CD8-positive, alpha-beta memory T cell (primary cell): ENCODE measurements at regions not wholly inside any gene's neighbourhood (a gene's known extent, or its start where the extent isn't known, plus 50 kb on each side); places are given as distances from the start of the nearest gene placed in this dataset.
A peak's percentile ranks its signal among the peaks of the same experiment; 100 is the strongest.

Experiments
- CTCF ChIA-PET: fragments of 350-600 bp; sonication (Branson Sonifier 250); formaldehyde crosslinking; loops from one replicate; lab custom pipeline; 2021; ENCODE audit warnings: antibody characterized with exemption; lab: Charles Lee
- POLR2A ChIA-PET: fragments of 350-600 bp; sonication (Branson Sonifier 250); formaldehyde crosslinking; loops from one replicate; lab custom pipeline; 2021; ENCODE audit warnings: antibody characterized with exemption; lab: Charles Lee
- DNase-seq, 5 donors: peaks; one replicate each; pipeline versions ENCODE4 v3.0.0 to v3.0.0-alpha.2; 2020 to 2022; ENCODE audit warnings: mixed read lengths in 1 of 5
- H3K27ac ChIP-seq: one replicate; pipeline ENCODE4 v1.7.0; 2013; ENCODE audit warnings: low read depth, mild to moderate bottlenecking, low read length, moderate library complexity
- H3K27me3 ChIP-seq: 2 replicates; pipeline ENCODE4 v1.7.0; 2013; ENCODE audit warnings: low read length, mild to moderate bottlenecking; ENCODE audit not compliant: insufficient read depth, poor library complexity, severe bottlenecking
- H3K36me3 ChIP-seq: 2 replicates; pipeline ENCODE4 v1.7.0; 2013; ENCODE audit warnings: mild to moderate bottlenecking, low read length, moderate library complexity; ENCODE audit not compliant: insufficient read depth
- H3K4me1 ChIP-seq: 2 replicates; pipeline ENCODE4 v1.7.0; 2013; ENCODE audit warnings: mild to moderate bottlenecking, low read length, moderate library complexity; ENCODE audit not compliant: insufficient read depth
- H3K4me3 ChIP-seq: 2 replicates; pipeline ENCODE4 v1.7.0; 2013; ENCODE audit warnings: mild to moderate bottlenecking, low read length
- H3K9me3 ChIP-seq: 2 replicates; pipeline ENCODE4 v1.7.0; 2013; ENCODE audit warnings: mild to moderate bottlenecking, low read length
- H3K27ac Mint-ChIP-seq, 8 donors: one replicate each; pipeline ENCODE4 v1.8.0; 2020 to 2021; ENCODE audit warnings: mixed read lengths in 8 of 8, mild to moderate bottlenecking in 6 of 8, inconsistent platforms in 3 of 8, moderate library complexity in 3 of 8
- H3K27me3 Mint-ChIP-seq, 2 donors: one replicate each; pipeline ENCODE4 v1.8.0; 2020 to 2021; ENCODE audit warnings: mixed read lengths in 2 of 2, mild to moderate bottlenecking in 1 of 2, moderate library complexity in 1 of 2
- H3K36me3 Mint-ChIP-seq, 3 donors: one replicate each; pipeline ENCODE4 v1.8.0; 2020 to 2021; ENCODE audit warnings: mixed read lengths in 3 of 3, inconsistent platforms in 1 of 3, mild to moderate bottlenecking in 1 of 3
- H3K4me1 Mint-ChIP-seq, 3 donors: one replicate each; pipeline ENCODE4 v1.8.0; 2020 to 2021; ENCODE audit warnings: mixed read lengths in 3 of 3, inconsistent platforms in 1 of 3, mild to moderate bottlenecking in 1 of 3
- H3K4me3 Mint-ChIP-seq, 7 donors: one replicate each; pipeline ENCODE4 v1.8.0; 2020 to 2021; ENCODE audit warnings: mixed read lengths in 7 of 7, mild to moderate bottlenecking in 6 of 7, moderate library complexity in 4 of 7, inconsistent platforms in 2 of 7
- H3K9me3 Mint-ChIP-seq, 5 donors: one replicate each; pipeline ENCODE4 v1.8.0; 2020 to 2022; ENCODE audit warnings: mixed read lengths in 5 of 5, mild to moderate bottlenecking in 3 of 5, moderate library complexity in 2 of 5, inconsistent platforms in 1 of 5

DNA sequence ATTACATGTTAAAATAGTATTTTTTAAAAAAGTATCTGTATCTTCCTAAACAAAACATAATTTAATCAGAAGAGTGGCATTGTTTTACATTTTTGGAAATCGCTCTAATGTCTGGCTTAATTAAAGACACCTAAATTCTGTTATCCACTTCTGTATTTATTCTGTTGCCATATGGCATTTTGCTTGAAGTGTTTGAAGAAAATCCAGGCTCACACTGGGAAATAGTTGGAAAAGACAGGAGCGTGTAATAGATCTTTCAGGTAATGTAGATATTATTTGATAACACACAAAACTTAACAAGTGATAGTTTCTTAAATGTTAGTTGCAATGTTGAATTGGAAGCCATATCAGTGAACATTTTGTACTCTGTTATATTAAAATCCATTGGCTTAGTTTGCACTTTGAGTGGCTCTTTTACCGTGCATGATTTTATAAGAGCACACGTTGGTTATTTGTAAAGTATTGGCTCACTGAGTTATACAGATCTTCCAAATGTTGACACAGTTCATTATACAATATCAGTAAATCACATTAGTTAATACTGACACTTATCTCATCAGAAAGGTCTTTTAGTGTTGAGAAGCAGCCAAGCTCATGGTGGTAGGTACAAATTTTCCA, 128.4 kb upstream of the NPVF start:
- no peaks in the 10 kb centered on the region for H3K27me3 ChIP-seq
- H3K36me3 ChIP-seq, result no peaks in the 10 kb centered on the region
- H3K27ac ChIP-seq, result no peak overlapping the region
- ChIA-PET CTCF (no interaction called here), POLR2A (no interaction called here)
- H3K36me3 Mint-ChIP-seq, result no peaks in the 10 kb centered on the region
- H3K27me3 Mint-ChIP-seq, result peaks cover 6 to 12% of the 10 kb centered on the region in 2 donors
- no peak overlapping the region for H3K27ac Mint-ChIP-seq
- no peaks in the 10 kb centered on the region for H3K9me3 Mint-ChIP-seq
- no peak for DNase-seq
- no peaks in the 10 kb centered on the region for H3K4me1 Mint-ChIP-seq
- no peak overlapping the region for H3K4me3 ChIP-seq
- H3K9me3 ChIP-seq, result no peaks in the 10 kb centered on the region
- H3K4me3 Mint-ChIP-seq, result no peak overlapping the region
- H3K4me1 ChIP-seq, result no peaks in the 10 kb centered on the region

DNA sequence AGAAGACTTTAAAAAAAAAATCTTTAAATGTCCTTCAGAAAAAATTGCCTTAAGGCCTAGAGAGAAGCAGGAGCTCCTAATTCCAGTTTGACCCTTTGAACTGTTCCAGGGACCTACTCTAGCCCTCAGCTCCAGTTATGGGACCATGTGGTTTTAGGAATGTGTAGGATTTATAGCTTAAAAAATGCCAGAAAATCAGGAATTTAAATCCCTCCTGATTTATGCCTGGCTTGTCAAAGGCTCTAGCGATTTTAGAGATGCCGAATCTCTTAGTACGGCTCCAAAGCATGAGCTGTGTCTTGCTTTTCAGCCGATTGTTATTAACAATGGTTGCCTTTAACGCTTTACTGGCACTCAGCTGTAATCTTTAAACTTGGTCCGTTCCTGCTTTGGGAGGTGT, 130.6 kb upstream of the NPVF start:
- Mint-ChIP-seq H3K9me3 (no peaks in the 10 kb centered on the region), H3K27me3 (peaks cover 6 to 16% of the 10 kb centered on the region in 2 donors), H3K4me3 (no peak overlapping the region), H3K36me3 (no peaks in the 10 kb centered on the region), H3K4me1 (no peaks in the 10 kb centered on the region), H3K27ac (no peak overlapping the region)
- no peaks in the 10 kb centered on the region for H3K9me3 ChIP-seq
- H3K4me1 ChIP-seq, result no peaks in the 10 kb centered on the region
- POLR2A ChIA-PET, result no interaction called here
- no peaks in the 10 kb centered on the region for H3K27me3 ChIP-seq
- H3K36me3 ChIP-seq, result no peaks in the 10 kb centered on the region
- no peak overlapping the region for H3K27ac ChIP-seq
- CTCF ChIA-PET, result no interaction called here
- no peak overlapping the region for H3K4me3 ChIP-seq
- no peak for DNase-seq

DNA sequence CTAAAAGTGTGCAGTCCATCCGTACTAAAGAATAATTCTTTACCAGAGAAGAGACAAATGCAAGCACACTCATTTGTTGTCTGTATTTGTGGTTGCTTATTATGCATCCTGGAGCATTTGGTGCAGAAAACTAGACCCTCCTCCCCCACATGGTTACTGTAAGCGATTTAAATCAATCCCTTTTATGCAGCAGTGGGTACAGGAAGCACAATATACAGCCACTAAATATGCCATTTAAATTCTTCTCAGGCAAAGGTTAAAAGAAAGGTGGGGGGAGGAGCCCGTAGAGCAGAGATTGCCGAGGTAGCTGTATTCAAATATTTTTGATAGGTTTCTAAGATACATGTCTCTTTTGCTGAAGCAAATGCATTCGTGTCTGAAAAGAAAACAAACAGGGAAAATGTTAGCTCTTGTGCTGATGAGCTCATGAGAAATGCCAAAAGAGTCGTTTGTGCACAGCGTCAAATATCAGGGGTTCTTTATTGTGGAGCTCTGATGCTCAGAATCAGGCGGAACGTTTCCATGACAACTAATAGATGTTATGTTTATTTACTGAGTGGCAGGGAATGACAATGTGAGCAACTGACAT, 131.3 kb upstream of the NPVF start:
- Mint-ChIP-seq H3K4me1 (no peaks in the 10 kb centered on the region), H3K27ac (no peak overlapping the region), H3K4me3 (no peak overlapping the region), H3K36me3 (no peaks in the 10 kb centered on the region), H3K9me3 (no peaks in the 10 kb centered on the region), H3K27me3 (peaks cover 4 to 16% of the 10 kb centered on the region in 2 donors)
- Histone ChIP-seq H3K27ac (no peak overlapping the region), H3K36me3 (no peaks in the 10 kb centered on the region), H3K9me3 (no peaks in the 10 kb centered on the region), H3K4me1 (no peaks in the 10 kb centered on the region), H3K4me3 (no peak overlapping the region), H3K27me3 (no peaks in the 10 kb centered on the region)
- CTCF ChIA-PET, result no interaction called here
- POLR2A ChIA-PET, result no interaction called here
- DNase-seq, result no peak

DNA sequence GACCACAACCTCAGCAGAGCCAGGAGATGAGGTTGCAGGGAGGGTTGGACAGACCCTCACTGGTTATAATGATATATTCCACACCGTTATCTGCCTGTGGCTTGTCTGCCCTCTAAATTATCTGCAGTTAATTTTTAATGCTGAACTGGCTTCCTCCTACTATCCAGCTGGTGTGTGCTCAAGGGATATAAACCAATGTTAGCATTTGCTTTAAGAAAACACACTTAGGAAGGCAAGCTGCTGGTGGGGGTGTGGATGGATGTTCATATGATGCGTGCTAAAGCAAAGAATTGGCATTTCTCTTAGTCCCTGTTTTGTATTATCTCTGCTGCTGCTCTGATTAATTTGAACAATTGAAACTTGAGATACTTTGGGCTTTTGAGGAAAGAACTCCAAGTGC, 132.2 kb upstream of the NPVF start:
- no peak overlapping the region for H3K4me3 Mint-ChIP-seq
- no peaks in the 10 kb centered on the region for H3K4me1 Mint-ChIP-seq
- H3K4me3 ChIP-seq, result no peak overlapping the region
- no peak overlapping the region for H3K27ac ChIP-seq
- DNase-seq, result no peak
- H3K4me1 ChIP-seq, result no peaks in the 10 kb centered on the region
- no peak overlapping the region for H3K27ac Mint-ChIP-seq
- no peaks in the 10 kb centered on the region for H3K9me3 Mint-ChIP-seq
- no peaks in the 10 kb centered on the region for H3K9me3 ChIP-seq
- POLR2A ChIA-PET, result no interaction called here
- CTCF ChIA-PET, result no interaction called here
- no peaks in the 10 kb centered on the region for H3K27me3 ChIP-seq
- peaks cover 4 to 16% of the 10 kb centered on the region in 2 donors for H3K27me3 Mint-ChIP-seq
- no peaks in the 10 kb centered on the region for H3K36me3 ChIP-seq
- no peaks in the 10 kb centered on the region for H3K36me3 Mint-ChIP-seq

DNA sequence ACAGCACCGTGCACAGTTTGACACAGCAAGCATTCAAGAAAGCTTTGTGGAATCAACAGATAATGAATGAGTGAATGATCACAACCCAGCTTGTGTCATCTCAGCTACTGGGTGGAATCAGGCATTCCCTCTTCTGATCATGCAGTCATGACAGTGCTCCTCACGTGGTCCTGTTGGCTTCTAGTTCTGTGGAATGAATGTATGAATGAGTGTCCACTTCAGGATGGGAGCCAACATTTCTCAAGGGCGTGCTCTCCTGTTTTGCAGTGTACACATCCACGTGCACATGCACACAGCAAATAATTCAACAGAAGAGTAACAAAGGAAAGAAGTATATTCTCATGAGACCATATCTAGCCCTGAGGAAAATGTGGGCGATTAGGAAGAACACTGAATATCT, 133.1 kb upstream of the NPVF start:
- no peaks in the 10 kb centered on the region for H3K36me3 ChIP-seq
- ChIA-PET POLR2A (no interaction called here), CTCF (no interaction called here)
- H3K36me3 Mint-ChIP-seq, result no peaks in the 10 kb centered on the region
- no peaks in the 10 kb centered on the region for H3K4me1 ChIP-seq
- H3K27me3 Mint-ChIP-seq, result peaks cover 4 to 16% of the 10 kb centered on the region in 2 donors
- no peak overlapping the region for H3K4me3 ChIP-seq
- no peak overlapping the region for H3K4me3 Mint-ChIP-seq
- no peaks in the 10 kb centered on the region for H3K27me3 ChIP-seq
- no peaks in the 10 kb centered on the region for H3K4me1 Mint-ChIP-seq
- no peaks in the 10 kb centered on the region for H3K9me3 Mint-ChIP-seq
- peak overlapping the region in 1 of 8 donors; percentile 62 for H3K27ac Mint-ChIP-seq
- H3K27ac ChIP-seq, result no peak overlapping the region
- DNase-seq, result no peak
- no peaks in the 10 kb centered on the region for H3K9me3 ChIP-seq

DNA sequence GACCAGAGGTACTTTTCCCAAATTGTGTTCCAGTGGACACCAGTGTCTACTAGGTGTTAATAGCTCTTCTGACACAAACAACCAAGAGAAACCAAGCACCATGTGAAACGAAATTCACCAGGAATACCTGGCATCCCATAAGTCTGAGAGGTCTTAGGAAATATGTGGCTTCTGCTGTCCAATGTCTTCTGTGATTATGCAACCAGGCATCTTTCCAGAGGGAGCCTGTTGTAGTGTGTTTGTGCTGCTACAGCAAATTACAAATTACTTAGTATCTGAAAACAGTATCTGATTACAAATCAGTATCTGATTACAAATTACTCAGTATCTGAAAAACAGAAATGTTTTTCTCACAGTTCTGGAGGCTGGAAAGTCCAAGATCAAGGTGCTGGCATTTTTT, 133.6 kb upstream of the NPVF start:
- H3K4me3 Mint-ChIP-seq, result no peak overlapping the region
- no peaks in the 10 kb centered on the region for H3K4me1 Mint-ChIP-seq
- POLR2A ChIA-PET, result no interaction called here

DNA sequence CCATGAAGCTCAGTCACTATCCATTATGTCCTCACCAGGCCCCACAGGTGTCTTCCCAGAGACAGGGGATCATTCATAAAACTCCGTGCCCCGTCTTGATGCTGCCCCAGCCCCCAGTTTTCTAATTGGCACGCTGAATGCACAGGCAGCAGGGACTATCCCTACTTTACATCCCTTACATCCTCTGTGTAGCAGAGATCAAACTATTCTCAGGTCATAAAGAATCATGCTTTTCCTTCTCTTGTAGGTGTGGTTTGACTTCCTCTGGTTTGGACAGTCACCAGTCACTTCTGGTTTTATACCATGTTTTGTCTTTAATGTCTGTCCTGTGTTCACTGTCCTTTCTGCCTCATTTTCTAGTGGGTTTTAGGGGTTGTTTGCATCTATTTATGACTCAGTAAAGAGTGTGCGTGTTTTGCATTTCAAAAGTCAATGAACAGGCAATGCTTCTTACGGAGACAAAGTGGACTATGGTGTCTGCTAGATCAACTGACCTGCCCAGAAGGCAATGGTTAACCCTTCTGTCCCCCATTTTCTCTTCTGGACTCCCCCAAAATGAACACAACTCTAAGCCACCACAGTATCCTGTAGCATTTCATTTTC, 140.4 kb upstream of the NPVF start:
- ChIA-PET POLR2A (no interaction called here), CTCF (no interaction called here)

More for the DNA sequence above, 133.6 kb upstream of the NPVF start:
- Histone ChIP-seq H3K36me3 (no peaks in the 10 kb centered on the region), H3K4me3 (no peak overlapping the region), H3K27ac (no peak overlapping the region), H3K4me1 (no peaks in the 10 kb centered on the region), H3K27me3 (no peaks in the 10 kb centered on the region), H3K9me3 (no peaks in the 10 kb centered on the region)
- Mint-ChIP-seq H3K36me3 (no peaks in the 10 kb centered on the region), H3K9me3 (no peaks in the 10 kb centered on the region), H3K27ac (no peak overlapping the region), H3K27me3 (peaks cover 4 to 13% of the 10 kb centered on the region in 2 donors)
- CTCF ChIA-PET, result no interaction called here
- no peak for DNase-seq

DNA sequence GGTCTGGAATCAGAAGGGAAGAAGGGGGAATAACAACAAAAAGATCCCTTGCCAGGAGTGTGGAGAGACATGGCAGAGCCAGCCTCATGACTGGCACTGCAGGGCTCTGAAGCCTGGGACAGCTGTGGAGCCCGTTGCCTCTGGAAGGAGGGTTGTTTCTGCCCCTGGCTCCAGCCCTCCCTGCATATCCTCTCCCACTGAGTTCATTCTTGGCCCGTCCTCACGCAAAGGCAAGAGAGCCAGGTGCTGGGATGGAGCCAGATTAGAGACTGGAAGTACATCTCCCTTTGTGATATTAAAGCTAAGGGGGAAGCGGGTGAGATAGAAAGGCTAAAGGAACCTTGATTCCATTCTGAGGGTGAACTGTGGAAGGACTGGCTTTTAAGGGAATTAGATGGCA, 141.5 kb upstream of the NPVF start:
- Histone ChIP-seq H3K36me3 (no peaks in the 10 kb centered on the region), H3K9me3 (no peaks in the 10 kb centered on the region), H3K27ac (no peak overlapping the region), H3K4me1 (no peaks in the 10 kb centered on the region), H3K27me3 (no peaks in the 10 kb centered on the region), H3K4me3 (no peak overlapping the region)
- H3K9me3 Mint-ChIP-seq, result peaks cover 3 to 12% (median 5%) of the 10 kb centered on the region in 5 donors
- H3K4me1 Mint-ChIP-seq, result no peaks in the 10 kb centered on the region
- no peak overlapping the region for H3K27ac Mint-ChIP-seq
- H3K36me3 Mint-ChIP-seq, result no peaks in the 10 kb centered on the region
- no peak overlapping the region for H3K4me3 Mint-ChIP-seq
- peaks cover 0 to 22% of the 10 kb centered on the region in 2 donors for H3K27me3 Mint-ChIP-seq
- ChIA-PET CTCF (no interaction called here), POLR2A (no interaction called here)
- DNase-seq, result no peak

More for the DNA sequence above, 140.4 kb upstream of the NPVF start:
- DNase-seq, result no peak
- Mint-ChIP-seq H3K36me3 (no peaks in the 10 kb centered on the region), H3K4me3 (no peak overlapping the region), H3K9me3 (peaks cover 3 to 12% (median 5%) of the 10 kb centered on the region in 5 donors), H3K4me1 (no peaks in the 10 kb centered on the region), H3K27me3 (peaks cover 0 to 22% of the 10 kb centered on the region in 2 donors), H3K27ac (no peak overlapping the region)
- Histone ChIP-seq H3K27ac (no peak overlapping the region), H3K36me3 (no peaks in the 10 kb centered on the region), H3K9me3 (no peaks in the 10 kb centered on the region), H3K4me1 (no peaks in the 10 kb centered on the region), H3K4me3 (no peak overlapping the region), H3K27me3 (no peaks in the 10 kb centered on the region)
